Activated naive CD4-positive, alpha-beta T cell treated with anti-CD3 and anti-CD28 coated beads for 36 hours (primary cell): ENCODE measurements at regions not wholly inside any gene's neighbourhood (a gene's known extent, or its start where the extent isn't known, plus 50 kb on each side); places are given as distances from the start of the nearest gene placed in this dataset.

Source experiments
- CTCF ChIA-PET: fragments of 350-600 bp; sonication (Branson Sonifier 250); formaldehyde crosslinking; loops from one replicate; lab custom pipeline; 2021; ENCODE audit warnings: antibody characterized with exemption; lab: Charles Lee
- DNase-seq: peaks from one replicate; pipeline ENCODE4 v3.0.0-alpha.2; 2020
- H3K27ac Mint-ChIP-seq: one replicate; pipeline ENCODE4 v1.8.0; 2021; ENCODE audit warnings: mild to moderate bottlenecking, mixed read lengths
- H3K27me3 Mint-ChIP-seq: one replicate; pipeline ENCODE4 v1.8.0; 2021; ENCODE audit warnings: low read depth, mixed read lengths
- H3K36me3 Mint-ChIP-seq: one replicate; pipeline ENCODE4 v1.8.0; 2021; ENCODE audit warnings: low read depth, mixed read lengths
- H3K4me1 Mint-ChIP-seq: one replicate; pipeline ENCODE4 v1.8.0; 2021; ENCODE audit warnings: low read depth, mixed read lengths
- H3K4me3 Mint-ChIP-seq: one replicate; pipeline ENCODE4 v1.8.0; 2021; ENCODE audit warnings: mild to moderate bottlenecking, moderate library complexity, mixed read lengths
- H3K9me3 Mint-ChIP-seq: one replicate; pipeline ENCODE4 v1.8.0; 2021; ENCODE audit warnings: mixed read lengths
- intact Hi-C: fragments of 100-400 bp; cut with micrococcal nuclease; formaldehyde crosslinking; loops from one replicate; pipeline ENCODE4 v1.15.1; 2023

DNA sequence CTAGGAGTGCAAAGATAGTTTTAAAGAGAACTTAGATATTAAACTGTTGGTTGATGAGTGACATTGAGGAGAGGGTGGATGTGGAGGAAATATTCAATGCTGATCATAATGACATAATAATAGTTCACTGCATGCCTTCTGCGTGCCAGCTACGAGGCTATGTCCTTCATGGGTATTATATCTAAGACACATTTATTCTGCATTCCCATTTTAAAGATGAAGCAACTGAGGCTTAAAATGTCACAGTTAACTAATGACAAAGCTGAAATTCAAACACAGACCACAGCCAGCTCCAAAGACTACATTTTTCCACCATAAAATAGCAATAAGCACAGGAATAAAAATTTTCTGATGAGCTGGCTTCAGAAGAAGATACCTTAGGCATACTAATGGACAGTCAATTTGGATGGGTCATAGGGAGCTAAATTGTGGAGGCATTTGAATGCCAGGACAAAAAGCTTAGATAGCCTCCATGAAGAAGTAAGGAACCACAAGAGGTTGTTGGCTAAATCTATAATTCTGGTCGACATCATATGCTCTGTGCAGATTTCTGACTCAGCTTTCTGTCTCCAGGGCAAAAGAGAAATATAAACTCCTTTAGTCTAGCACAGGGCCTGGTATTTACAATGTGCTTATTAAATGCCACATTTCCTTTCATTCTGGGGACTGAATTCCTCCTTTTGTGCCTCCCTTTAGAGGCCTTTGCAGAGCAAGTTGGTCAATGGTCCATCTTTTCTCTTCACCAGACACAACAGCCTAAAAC lies 71.2 kb upstream of the NRIP1 start:
- DNase-seq, result no peak
- Mint-ChIP-seq H3K4me1 (no peaks in the 10 kb centered on the region), H3K4me3 (no peak overlapping the region), H3K36me3 (no peaks in the 10 kb centered on the region), H3K9me3 (no peaks in the 10 kb centered on the region), H3K27me3 (peaks cover 17% of the 10 kb centered on the region), H3K27ac (no peak overlapping the region)
- CTCF ChIA-PET, result no interaction called here
- intact Hi-C loops, result no loop called here

DNA sequence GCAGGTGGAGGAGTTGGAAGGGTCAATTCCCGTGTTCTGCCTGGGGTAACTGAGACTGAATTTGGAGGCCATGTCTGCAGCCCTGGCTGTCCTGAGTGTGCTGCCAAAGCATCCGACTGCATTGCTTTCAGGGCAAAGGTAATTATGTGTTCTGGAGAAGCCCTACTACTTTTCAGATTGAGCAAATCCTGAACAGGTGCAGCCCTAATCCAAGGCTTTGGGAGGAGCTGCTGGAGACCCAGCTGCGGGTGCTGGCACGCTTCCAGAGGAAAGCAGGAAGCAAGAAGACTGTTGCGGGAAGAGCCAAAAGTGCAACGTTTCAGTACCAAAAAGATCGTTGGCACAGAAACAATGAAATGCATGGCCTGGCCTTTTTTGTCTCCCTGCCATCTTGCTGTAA lies 73.7 kb upstream of the NRIP1 start:
- Mint-ChIP-seq H3K27ac (no peak overlapping the region), H3K27me3 (peaks cover 17% of the 10 kb centered on the region), H3K9me3 (no peaks in the 10 kb centered on the region), H3K4me3 (no peak overlapping the region), H3K36me3 (no peaks in the 10 kb centered on the region), H3K4me1 (no peaks in the 10 kb centered on the region)
- intact Hi-C loops, result no loop called here
- CTCF ChIA-PET, result no interaction called here
- DNase-seq, result no peak

DNA sequence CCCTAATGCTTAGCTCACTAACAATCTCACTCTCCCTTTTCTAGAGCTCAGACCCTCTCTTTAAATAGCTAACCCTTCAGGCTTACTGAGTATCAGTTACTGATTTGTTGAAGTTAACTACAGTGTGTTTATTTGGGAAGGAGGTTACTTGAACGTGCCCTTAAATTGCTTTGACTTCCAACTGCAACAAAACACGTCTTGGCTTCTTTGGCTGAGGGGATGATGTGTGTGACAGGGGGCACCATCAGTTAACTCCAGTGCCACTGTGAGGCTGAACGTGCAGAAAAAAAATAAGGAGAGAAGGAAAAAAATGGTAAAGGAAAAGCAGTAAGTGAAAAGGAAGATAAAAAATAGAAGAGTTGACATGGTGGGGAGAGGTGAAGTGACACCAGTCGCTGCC lies 75.1 kb upstream of the NRIP1 start:
- no peaks in the 10 kb centered on the region for H3K9me3 Mint-ChIP-seq
- no peaks in the 10 kb centered on the region for H3K4me1 Mint-ChIP-seq
- peaks cover 15% of the 10 kb centered on the region for H3K27me3 Mint-ChIP-seq
- H3K4me3 Mint-ChIP-seq, result no peak overlapping the region
- intact Hi-C loops, result no loop called here
- H3K27ac Mint-ChIP-seq, result no peak overlapping the region
- H3K36me3 Mint-ChIP-seq, result no peaks in the 10 kb centered on the region
- no peak for DNase-seq
- CTCF ChIA-PET, result no interaction called here

DNA sequence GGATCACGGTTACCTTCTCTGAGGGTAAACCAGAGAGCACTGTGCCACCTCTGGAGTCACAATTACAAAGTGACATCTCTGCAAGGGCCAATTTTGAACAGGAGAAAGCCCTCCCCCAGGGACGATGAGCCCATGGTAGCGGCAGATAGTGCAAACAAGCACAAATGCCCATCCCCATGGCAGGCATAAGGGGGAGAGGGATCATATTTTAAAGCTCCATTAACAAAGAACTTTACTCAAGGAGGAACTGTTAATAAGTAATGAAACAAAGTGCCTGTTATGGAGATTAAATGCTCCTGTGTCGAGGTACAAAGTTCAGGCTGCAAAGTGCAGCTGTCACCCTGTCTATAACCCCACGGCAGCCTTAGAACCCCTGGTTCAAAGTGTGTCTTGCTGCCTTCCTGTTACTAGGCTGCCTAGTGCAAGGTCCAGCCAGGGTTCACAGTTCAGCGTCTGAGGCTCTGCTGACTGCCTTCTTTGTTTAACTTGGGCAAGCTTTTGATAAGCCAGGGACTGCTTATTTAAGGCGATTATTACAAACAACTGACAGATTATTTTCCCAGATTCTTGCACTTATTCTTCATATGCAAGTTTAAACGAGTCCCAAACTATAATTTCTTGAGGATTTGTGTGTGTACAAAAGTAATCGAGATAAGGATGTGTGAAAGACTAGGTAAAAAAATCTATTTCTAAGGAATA lies 75.7 kb upstream of the NRIP1 start:
- Mint-ChIP-seq H3K27ac (no peak overlapping the region), H3K9me3 (no peaks in the 10 kb centered on the region), H3K4me3 (no peak overlapping the region), H3K36me3 (no peaks in the 10 kb centered on the region), H3K27me3 (peaks cover 15% of the 10 kb centered on the region), H3K4me1 (no peaks in the 10 kb centered on the region)
- intact Hi-C loops, result no loop called here
- CTCF ChIA-PET, result no interaction called here
- no peak for DNase-seq

DNA sequence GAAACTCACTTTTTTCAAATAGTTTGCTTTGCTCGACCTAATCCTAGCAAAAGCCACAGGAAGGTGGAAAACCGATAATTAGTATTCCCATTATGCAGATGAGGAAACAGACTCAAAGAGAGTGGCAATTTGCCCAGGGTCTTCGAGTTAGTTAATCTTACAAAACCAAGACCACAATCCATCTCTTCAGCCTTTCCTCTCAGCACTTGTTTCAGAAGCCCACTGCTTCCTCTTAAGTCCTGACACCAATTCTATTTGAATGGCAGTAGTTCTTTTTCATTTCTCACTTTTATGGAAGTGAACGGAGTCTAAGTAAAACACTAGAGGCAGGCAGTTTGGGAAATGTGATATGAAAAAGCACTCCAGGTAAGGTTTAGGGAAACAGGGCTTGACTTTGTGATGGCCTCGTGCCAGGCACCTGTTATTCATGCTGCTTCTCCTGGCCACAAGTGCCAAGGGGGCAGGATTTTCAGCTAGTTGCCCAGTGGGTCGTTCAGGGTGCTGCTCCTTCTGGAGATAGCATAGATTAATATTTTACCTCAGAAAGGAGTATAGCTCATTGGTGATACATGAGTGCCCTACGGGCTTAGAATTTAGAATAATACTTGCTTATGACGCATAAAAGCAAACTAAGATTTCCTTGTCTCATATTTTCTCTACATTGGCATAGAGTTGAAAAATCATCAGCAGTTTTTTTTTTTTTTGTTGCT lies 76.6 kb upstream of the NRIP1 start:
- H3K4me1 Mint-ChIP-seq, result no peaks in the 10 kb centered on the region
- no peaks in the 10 kb centered on the region for H3K9me3 Mint-ChIP-seq
- H3K4me3 Mint-ChIP-seq, result no peak overlapping the region
- peaks cover 15% of the 10 kb centered on the region for H3K27me3 Mint-ChIP-seq
- no peaks in the 10 kb centered on the region for H3K36me3 Mint-ChIP-seq
- CTCF ChIA-PET, result interaction anchor here (0.6 to 0.7 kb wide), 2 partner anchors 254 to 1738 kb away, joined by 4 read pairs; no protein-coding TSS in a partner anchor
- DNase-seq, result no peak
- intact Hi-C loops, result no loop called here
- H3K27ac Mint-ChIP-seq, result no peak overlapping the region

DNA sequence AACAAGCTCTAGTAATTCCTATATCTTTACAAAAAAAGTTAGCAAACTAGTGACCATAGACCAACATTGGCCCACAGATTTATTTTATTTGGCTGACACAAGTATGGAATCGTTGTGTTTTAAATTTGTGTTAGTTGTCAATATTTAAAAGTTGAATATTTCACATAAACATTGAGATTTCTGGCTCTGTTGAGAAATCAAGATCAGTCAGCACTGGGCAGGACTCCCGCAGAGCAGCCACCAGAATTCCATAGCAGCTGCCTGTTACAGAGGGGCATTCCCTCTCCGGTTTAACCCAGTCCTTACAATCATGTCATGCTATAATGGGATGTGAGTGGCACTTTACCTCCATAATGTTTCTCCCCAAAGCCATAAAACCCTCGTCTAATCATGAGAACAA lies 79.2 kb upstream of the NRIP1 start:
- Mint-ChIP-seq H3K9me3 (no peaks in the 10 kb centered on the region), H3K27ac (no peak overlapping the region), H3K4me3 (no peak overlapping the region), H3K27me3 (peaks cover 8% of the 10 kb centered on the region), H3K4me1 (no peaks in the 10 kb centered on the region), H3K36me3 (no peaks in the 10 kb centered on the region)
- CTCF ChIA-PET, result no interaction called here
- DNase-seq, result no peak
- intact Hi-C loops, result no loop called here

DNA sequence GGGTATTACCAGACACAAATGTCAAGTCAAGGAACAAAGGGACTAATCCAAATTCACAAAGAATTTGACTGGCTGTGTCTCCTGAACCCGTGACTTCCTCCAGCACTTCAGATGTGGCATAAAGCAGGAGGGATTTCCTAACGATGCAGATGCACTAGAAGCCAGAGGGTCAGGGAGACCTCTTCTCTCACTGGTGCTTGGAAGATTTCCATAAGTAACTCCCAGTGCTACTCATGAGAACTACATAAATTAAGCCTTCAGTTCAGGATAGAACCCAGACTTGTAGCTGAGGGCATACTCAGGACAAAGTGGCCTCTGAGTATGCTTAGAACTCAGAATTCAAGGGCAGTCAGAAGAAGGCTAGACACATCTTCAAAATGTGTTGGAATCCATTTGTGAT lies 83.6 kb upstream of the NRIP1 start:
- H3K27ac Mint-ChIP-seq, result no peak overlapping the region
- CTCF ChIA-PET, result no interaction called here
- intact Hi-C loops, result no loop called here
- H3K4me1 Mint-ChIP-seq, result no peaks in the 10 kb centered on the region
- H3K36me3 Mint-ChIP-seq, result no peaks in the 10 kb centered on the region
- H3K9me3 Mint-ChIP-seq, result no peaks in the 10 kb centered on the region
- no peak overlapping the region for H3K4me3 Mint-ChIP-seq
- no peaks in the 10 kb centered on the region for H3K27me3 Mint-ChIP-seq
- no peak for DNase-seq

DNA sequence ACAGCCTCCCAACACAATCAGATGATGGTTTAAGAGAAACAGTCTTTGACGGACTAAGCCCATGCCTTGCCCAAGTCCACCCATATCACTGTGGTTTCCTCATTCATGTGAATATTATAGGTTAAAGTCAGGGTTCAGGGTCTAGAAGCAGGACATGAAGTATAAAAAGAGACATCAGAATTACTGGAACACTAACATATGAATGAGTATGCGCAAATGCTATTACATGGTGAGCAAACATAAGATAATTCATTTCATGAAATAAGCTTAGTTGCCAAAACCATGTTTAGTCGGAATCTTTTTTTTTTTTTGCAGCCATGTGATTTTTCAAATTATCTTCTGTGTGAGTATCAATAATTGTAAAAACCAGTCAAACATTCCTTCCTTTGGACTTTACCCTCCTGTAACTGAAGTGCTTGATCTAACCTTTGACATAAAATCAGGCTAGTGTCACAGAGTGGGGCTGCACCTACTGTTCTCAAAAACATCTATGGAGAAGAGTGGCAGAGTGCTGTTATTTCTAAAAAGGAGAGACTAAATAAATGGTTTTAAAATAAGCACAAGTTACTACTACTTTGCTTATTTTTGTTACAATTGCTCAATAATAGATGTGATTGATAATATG lies 84.9 kb upstream of the NRIP1 start:
- Mint-ChIP-seq H3K27me3 (no peaks in the 10 kb centered on the region), H3K36me3 (peaks cover under 1% of the 10 kb centered on the region), H3K9me3 (peaks cover 3% of the 10 kb centered on the region), H3K27ac (no peak overlapping the region), H3K4me3 (no peak overlapping the region), H3K4me1 (peaks cover 3% of the 10 kb centered on the region)
- no peak for DNase-seq
- intact Hi-C loops, result no loop called here
- CTCF ChIA-PET, result interaction anchor here (1.4 kb wide), 1 partner anchor 15 kb away, joined by 3 read pairs; no protein-coding TSS in a partner anchor

DNA sequence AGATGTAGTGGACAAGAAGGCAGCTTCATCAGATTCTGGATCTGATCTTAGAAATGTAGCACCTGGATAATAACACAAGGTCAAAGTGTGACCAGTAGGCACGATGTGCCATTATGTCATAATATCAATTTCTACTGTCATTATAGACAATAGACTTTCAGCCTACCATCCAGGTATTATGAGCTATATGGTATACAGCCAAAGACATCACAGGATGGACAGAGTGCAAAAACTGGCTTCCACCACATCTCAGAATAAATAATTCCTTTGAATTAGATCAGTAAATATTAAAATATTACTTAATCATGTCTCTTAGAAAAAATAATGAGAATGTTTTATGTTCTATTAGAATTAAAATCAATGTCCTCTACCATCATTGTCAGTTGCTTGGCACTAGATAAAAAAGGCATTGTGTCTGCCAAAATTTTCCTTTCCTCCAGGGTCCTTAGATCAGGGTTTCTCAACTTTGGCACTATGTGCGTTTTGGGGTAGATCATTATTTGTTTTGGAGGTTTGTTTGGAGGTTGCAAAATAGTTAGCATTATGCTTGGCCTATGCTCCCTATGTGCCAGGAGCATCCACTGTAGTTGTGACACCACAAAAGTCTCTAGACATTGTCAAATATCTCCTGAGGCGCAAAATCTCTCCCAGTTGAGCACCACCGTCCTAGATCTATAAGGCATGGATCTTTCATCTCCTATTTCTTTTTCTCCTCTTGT lies 86.7 kb upstream of the NRIP1 start:
- CTCF ChIA-PET, result no interaction called here
- peaks cover 6% of the 10 kb centered on the region for H3K4me1 Mint-ChIP-seq
- no peak for DNase-seq
- no peak overlapping the region for H3K4me3 Mint-ChIP-seq
- peaks cover 6% of the 10 kb centered on the region for H3K9me3 Mint-ChIP-seq
- no peak overlapping the region for H3K27ac Mint-ChIP-seq
- H3K27me3 Mint-ChIP-seq, result no peaks in the 10 kb centered on the region
- intact Hi-C loops, result no loop called here
- H3K36me3 Mint-ChIP-seq, result peaks cover 2% of the 10 kb centered on the region

DNA sequence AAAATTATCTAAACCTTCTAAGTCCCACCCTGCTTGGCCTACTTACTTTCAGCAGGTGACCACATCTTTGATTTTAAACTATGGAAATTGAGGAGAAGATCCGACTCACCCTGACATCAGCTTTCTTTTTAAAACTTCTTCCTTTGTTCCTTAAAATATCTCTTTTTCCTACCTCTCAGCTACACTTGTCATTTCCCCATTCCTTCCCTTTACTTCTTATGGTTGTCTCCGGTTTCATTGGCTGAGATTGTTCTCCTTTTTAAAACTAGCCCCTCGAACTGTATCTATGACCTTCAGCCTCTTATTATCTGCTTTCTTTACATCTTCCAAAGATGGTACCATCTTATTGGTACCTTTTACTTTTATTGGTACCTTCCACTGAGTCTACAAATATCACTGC lies 87.8 kb upstream of the NRIP1 start:
- CTCF ChIA-PET, result no interaction called here
- Mint-ChIP-seq H3K36me3 (peaks cover 2% of the 10 kb centered on the region), H3K27ac (no peak overlapping the region), H3K27me3 (no peaks in the 10 kb centered on the region), H3K4me1 (peaks cover 6% of the 10 kb centered on the region), H3K4me3 (no peak overlapping the region), H3K9me3 (peaks cover 8% of the 10 kb centered on the region)
- no peak for DNase-seq
- intact Hi-C loops, result no loop called here

DNA sequence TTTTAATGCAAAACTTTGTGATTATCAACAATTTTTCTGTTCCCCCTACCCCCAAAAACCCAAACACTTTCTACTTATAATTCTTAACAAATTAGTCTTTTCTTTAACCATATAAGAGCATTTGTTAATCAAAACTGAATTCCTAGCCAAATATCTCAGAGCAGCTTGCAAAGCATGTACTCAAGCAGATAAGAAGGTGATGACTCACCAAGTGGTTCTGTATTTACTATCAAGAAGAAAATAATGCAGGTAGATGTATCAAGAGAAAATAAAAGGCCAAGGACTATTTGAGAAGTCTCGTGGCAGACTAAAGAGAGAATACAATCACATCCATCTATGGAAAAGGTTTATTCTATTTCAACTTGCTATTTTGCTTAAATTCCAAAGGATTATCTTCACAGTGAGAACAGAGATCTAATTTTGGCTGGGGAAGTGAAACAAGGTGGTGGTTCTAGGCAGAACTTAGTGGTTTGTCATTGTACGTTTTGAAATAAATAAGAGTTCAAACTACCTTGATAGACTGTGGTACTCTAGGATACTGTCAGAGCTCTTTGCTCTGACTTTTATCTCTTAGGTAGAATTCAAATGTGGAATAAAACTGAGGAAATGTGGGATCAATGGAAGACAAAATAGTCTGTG lies 94.7 kb upstream of the NRIP1 start:
- DNase-seq, result no peak
- Mint-ChIP-seq H3K27me3 (no peaks in the 10 kb centered on the region), H3K4me1 (peaks cover 5% of the 10 kb centered on the region), H3K4me3 (no peak overlapping the region), H3K9me3 (peaks cover 8% of the 10 kb centered on the region), H3K36me3 (peaks cover 2% of the 10 kb centered on the region), H3K27ac (no peak overlapping the region)
- CTCF ChIA-PET, result no interaction called here
- intact Hi-C loops, result no loop called here
